Stomach (tissue), 4 donors: ENCODE measurements at regions not wholly inside any gene's neighbourhood (a gene's known extent, or its start where the extent isn't known, plus 50 kb on each side); places are given as distances from the start of the nearest gene placed in this dataset.

Source experiments
- CTCF ChIP-seq, 7 experiments: fragments of 450-650 bp in 4 of 7; fragments of 200-600 bp in 3 of 7; sonication (generic) in 3 of 7; IDR thresholded peaks; one replicate each; pipeline ENCODE4 v1.5.1; 2016 to 2019; ENCODE audit warnings: antibody characterized with exemption in 7 of 7, control low read depth in 2 of 7, mild to moderate bottlenecking in 1 of 7
- POLR2A ChIP-seq, 4 donors: fragments of 450-650 bp; IDR thresholded peaks; one replicate each; pipeline ENCODE4 v1.6.1; 2016; ENCODE audit warnings: antibody characterized with exemption in 4 of 4, control low read depth in 2 of 4, mild to moderate bottlenecking in 1 of 4, moderate library complexity in 1 of 4

- no peak for TF ChIP-seq POLR2A (IDR thresholded peaks at IDR 0.05)
- TF ChIP-seq CTCF (IDR thresholded peaks at IDR 0.05): no peak
These were observed 757.1 kb downstream of the KCNT2 start for GRCh38 chr1:195851016-195851601.
